ENCODE measurements at regions not wholly inside any gene's neighbourhood (a gene's known extent, or its start where the extent isn't known, plus 50 kb on each side); places are given as distances from the start of the nearest gene placed in this dataset.
A peak's percentile ranks its signal among the peaks of the same experiment; 100 is the strongest.

DNA sequence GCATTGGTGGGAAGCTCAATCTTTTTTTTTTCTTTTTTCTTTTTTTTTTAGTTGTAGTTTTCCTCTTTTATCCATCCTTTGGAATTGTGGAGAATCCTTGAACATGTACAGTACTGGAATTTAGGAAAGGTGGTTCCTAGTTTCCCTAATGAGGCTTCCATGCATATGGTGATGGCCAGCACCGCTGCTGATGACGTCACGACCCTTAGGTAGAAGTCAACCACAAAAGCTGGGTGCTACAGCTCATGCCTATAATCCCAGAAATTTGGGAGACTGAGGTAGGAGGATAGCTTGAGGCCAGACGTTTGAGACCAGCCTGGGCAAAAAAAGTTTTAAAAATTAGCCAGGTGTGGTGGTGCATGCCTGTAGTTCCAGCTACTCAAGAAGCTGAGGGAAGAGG, 79.3 kb upstream of the SOX4 start:
- DNase-seq: no peak
- H3K4me3 ChIP-seq (ENCODE audit: low read depth, low read length): no peak overlapping the region
- H3K27me3 ChIP-seq (replicated peaks): no peaks in the 10 kb centered on the region
- no peaks in the 10 kb centered on the region for H3K36me3 ChIP-seq (replicated peaks)
- TF ChIP-seq, protein P1, sequence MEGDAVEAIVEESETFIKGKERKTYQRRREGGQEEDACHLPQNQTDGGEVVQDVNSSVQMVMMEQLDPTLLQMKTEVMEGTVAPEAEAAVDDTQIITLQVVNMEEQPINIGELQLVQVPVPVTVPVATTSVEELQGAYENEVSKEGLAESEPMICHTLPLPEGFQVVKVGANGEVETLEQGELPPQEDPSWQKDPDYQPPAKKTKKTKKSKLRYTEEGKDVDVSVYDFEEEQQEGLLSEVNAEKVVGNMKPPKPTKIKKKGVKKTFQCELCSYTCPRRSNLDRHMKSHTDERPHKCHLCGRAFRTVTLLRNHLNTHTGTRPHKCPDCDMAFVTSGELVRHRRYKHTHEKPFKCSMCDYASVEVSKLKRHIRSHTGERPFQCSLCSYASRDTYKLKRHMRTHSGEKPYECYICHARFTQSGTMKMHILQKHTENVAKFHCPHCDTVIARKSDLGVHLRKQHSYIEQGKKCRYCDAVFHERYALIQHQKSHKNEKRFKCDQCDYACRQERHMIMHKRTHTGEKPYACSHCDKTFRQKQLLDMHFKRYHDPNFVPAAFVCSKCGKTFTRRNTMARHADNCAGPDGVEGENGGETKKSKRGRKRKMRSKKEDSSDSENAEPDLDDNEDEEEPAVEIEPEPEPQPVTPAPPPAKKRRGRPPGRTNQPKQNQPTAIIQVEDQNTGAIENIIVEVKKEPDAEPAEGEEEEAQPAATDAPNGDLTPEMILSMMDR (IDR thresholded peaks at IDR 0.05; ENCODE audit: low read depth, low read length, missing control alignments): no peak
- in situ Hi-C loops (cut with HindIII; ENCODE audit: low pct_ligation_motif_present, low sequenced_read_pairs): no loop called here
- H3K27ac ChIP-seq: no peak overlapping the region

DNA sequence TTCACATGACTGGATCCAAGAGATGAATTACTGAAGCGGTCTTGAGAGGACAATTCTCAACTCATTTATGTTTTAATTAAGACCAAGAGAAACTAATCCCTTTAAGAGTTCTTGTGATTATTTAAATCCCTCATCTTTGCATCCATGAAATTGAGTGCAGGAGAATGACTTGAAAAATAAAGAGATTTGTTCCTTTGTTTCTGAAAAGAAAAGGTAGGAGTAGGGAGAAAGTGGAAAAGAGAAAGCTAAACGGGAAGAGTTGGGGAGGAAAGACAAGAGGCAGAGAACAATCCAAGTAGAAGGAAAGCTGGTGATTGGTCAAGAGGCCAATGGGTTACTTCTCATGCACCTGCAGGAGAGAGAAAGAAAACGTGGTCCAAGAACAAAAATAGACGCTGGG, 75.2 kb upstream of the SOX4 start:
- TF ChIP-seq, protein P1 (IDR thresholded peaks at IDR 0.05; ENCODE audit: low read depth, low read length, missing control alignments): no peak
- no peaks in the 10 kb centered on the region for H3K27me3 ChIP-seq (replicated peaks)
- no peak for DNase-seq
- no peak overlapping the region for H3K27ac ChIP-seq
- H3K36me3 ChIP-seq (replicated peaks): no peaks in the 10 kb centered on the region
- no peak overlapping the region for H3K4me3 ChIP-seq (ENCODE audit: low read depth, low read length)
- in situ Hi-C loops (cut with HindIII; ENCODE audit: low pct_ligation_motif_present, low sequenced_read_pairs): no loop called here

DNA sequence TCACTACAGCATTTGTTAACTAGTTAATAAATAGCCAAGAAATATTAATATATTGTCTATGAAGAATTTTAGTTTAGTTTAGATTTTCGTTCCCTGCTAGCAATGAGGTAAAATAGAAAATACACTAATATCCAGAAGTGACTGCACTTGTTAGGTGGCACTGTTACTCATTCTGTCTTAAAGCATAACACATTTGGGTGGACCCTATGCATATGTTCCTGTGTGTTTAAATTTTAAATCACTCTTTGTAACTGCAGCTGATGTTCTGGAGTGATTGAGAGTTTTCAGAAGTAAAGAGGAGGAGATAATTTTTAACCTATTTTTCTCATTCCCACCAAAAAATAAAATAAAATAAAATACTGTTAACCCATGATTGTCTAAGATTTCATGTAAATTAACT, 73.9 kb upstream of the SOX4 start:
- in situ Hi-C loops (cut with HindIII; ENCODE audit: low pct_ligation_motif_present, low sequenced_read_pairs): no loop called here
- TF ChIP-seq, protein P1 (IDR thresholded peaks at IDR 0.05; ENCODE audit: low read depth, low read length, missing control alignments): no peak

DNA sequence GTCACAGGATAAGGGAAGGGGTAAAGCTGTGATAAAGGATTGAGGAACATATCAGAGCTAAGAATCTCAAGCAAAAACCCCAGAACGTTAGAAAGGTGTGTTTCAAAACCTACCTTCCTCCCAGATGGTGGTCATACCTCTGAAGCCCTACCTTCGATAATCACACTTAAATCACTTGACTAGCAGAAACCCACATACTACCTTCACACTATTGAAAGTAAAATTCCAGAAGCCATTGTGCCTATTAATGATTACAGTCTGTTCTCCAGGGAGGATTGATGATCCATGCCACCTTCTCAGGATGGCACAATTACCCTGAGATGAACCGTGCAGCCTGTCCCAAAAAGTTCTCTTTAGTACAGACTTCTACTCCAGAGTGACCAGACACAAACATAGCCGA, 72.3 kb upstream of the SOX4 start:
- no peak overlapping the region for H3K4me3 ChIP-seq (ENCODE audit: low read depth, low read length)
- TF ChIP-seq, protein P1 (IDR thresholded peaks at IDR 0.05; ENCODE audit: low read depth, low read length, missing control alignments): no peak
- no peaks in the 10 kb centered on the region for H3K27me3 ChIP-seq (replicated peaks)
- no peak for DNase-seq
- in situ Hi-C loops (cut with HindIII; ENCODE audit: low pct_ligation_motif_present, low sequenced_read_pairs): no loop called here
- no peaks in the 10 kb centered on the region for H3K36me3 ChIP-seq (replicated peaks)
- no peak overlapping the region for H3K27ac ChIP-seq

More for the DNA sequence above, 73.9 kb upstream of the SOX4 start:
- H3K27ac ChIP-seq: no peak overlapping the region
- no peaks in the 10 kb centered on the region for H3K27me3 ChIP-seq (replicated peaks)
- H3K36me3 ChIP-seq (replicated peaks): no peaks in the 10 kb centered on the region
- no peak overlapping the region for H3K4me3 ChIP-seq (ENCODE audit: low read depth, low read length)
- no peak for DNase-seq

DNA sequence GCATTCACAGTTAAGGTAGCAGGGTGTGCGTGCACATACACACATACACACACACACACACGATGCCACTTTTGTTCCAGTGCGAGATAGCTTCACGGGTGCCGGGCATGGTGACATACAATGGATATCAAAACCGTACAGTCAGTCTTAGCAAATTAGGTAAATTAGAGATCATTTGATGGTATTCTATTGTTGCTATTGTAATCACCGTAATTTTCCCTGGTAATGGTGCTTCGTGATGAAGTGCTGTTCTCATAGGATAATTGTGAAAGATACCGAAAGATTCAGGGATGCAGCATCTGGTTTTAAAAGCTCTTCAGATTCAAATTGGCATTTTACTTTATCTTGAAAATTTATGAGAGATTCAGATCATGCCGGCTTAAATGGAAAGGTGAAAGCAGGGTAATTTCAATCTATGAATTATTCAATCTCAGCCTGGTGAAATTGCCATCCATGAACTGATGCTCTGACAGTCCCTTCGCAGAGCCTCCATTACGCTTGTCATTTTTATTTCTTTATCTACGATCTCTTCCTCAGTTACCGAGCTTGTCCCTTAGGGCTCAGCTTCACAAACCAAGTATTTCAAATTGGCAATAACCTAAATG, 71.3 kb upstream of the SOX4 start:
- no peak for DNase-seq
- Histone ChIP-seq H3K27me3 (replicated peaks) (no peaks in the 10 kb centered on the region), H3K4me3 (ENCODE audit: low read depth, low read length) (no peak overlapping the region), H3K36me3 (replicated peaks) (no peaks in the 10 kb centered on the region), H3K27ac (no peak overlapping the region)
- in situ Hi-C loops (cut with HindIII; ENCODE audit: low pct_ligation_motif_present, low sequenced_read_pairs): no loop called here
- TF ChIP-seq, protein P1 (IDR thresholded peaks at IDR 0.05; ENCODE audit: low read depth, low read length, missing control alignments): no peak

DNA sequence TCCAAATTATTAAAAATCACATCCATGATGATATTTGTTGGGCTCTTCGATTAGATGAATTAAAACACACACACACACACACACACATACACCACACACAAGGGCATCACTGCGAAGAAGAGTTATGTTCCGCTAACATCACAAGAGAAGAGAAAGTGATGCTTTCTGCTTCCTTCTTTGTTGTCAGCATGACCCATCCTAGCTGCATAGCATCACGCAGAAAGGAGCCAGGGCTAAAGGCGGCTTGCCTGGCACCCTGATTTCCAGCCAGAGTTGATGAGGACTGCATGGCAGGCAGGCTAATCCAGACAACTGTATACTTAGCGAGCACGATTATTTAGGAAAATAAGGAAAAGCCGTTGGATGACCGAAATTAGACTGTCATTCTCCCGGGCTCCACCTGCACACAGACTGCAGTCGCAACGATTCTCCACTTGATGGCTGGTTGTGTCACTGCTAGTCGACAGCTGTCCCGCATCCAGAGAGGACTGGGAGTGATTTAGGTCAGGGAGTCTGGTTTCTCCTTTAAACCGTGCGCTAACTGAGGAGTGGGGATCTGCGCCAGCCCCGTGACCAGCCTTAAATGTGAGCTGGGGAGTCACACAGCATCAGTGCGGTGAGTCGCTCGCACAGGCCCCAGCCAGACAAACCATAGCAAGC, 70.6 kb upstream of the SOX4 start:
- no peaks in the 10 kb centered on the region for H3K27me3 ChIP-seq (replicated peaks)
- TF ChIP-seq, protein P1 (IDR thresholded peaks at IDR 0.05; ENCODE audit: low read depth, low read length, missing control alignments): peak; percentile 31
- in situ Hi-C loops (cut with HindIII; ENCODE audit: low pct_ligation_motif_present, low sequenced_read_pairs): no loop called here
- H3K36me3 ChIP-seq (replicated peaks): no peaks in the 10 kb centered on the region
- H3K27ac ChIP-seq: no peak overlapping the region
- no peak for DNase-seq
- no peak overlapping the region for H3K4me3 ChIP-seq (ENCODE audit: low read depth, low read length)

All from brain microvascular endothelial cell (primary cell).